Prostate gland (tissue), 2 donors: ENCODE measurements at regions not wholly inside any gene's neighbourhood (a gene's known extent, or its start where the extent isn't known, plus 50 kb on each side); places are given as distances from the start of the nearest gene placed in this dataset.

Experiments
- POLR2A ChIP-seq: fragments of 450-650 bp; IDR thresholded peaks from one replicate; pipeline ENCODE4 v1.6.1; 2016; ENCODE audit warnings: antibody characterized with exemption, mild to moderate bottlenecking
- TF ChIP-seq, protein P1 (sequence below), 4 experiments: fragments of 200-600 bp in 2 of 4; fragments of 450-650 bp in 2 of 4; sonication (generic) in 2 of 4; IDR thresholded peaks; 1 replicate in 3 of 4; 2 replicates in 1 of 4; pipeline ENCODE4 v1.5.1; 2016 to 2019; ENCODE audit warnings: antibody characterized with exemption in 4 of 4, mild to moderate bottlenecking in 2 of 4, moderate library complexity in 2 of 4

DNA sequence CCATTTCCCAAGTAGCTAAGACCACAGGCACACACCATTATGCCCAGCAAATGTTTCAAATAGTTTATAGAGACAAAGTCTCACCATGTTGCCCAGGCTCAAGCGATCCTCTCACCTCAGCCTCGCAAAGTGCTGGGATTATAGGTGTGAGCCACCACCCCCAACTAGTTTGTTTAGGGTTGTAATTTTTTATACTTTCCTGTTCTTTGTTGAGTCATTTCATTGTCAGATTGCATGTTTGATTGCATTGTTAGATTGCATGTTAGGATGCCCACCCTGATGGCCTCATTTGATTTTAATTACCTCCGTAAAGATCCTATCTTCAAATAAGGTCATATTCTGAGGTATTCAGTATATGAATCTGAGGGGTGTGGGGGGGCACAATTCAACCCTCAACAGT is 73.3 kb upstream of the SASH1 start:
- TF ChIP-seq, protein P1, sequence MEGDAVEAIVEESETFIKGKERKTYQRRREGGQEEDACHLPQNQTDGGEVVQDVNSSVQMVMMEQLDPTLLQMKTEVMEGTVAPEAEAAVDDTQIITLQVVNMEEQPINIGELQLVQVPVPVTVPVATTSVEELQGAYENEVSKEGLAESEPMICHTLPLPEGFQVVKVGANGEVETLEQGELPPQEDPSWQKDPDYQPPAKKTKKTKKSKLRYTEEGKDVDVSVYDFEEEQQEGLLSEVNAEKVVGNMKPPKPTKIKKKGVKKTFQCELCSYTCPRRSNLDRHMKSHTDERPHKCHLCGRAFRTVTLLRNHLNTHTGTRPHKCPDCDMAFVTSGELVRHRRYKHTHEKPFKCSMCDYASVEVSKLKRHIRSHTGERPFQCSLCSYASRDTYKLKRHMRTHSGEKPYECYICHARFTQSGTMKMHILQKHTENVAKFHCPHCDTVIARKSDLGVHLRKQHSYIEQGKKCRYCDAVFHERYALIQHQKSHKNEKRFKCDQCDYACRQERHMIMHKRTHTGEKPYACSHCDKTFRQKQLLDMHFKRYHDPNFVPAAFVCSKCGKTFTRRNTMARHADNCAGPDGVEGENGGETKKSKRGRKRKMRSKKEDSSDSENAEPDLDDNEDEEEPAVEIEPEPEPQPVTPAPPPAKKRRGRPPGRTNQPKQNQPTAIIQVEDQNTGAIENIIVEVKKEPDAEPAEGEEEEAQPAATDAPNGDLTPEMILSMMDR (IDR thresholded peaks at IDR 0.05): no peak
- TF ChIP-seq POLR2A: no peak
